NCI-H748 treated with DMSO at 0.1 percent for 48 hours (cell line): ENCODE measurements at regions not wholly inside any gene's neighbourhood (a gene's known extent, or its start where the extent isn't known, plus 50 kb on each side); places are given as distances from the start of the nearest gene placed in this dataset.
A peak's percentile ranks its signal among the peaks of the same experiment; 100 is the strongest.

Experiments used
- DNase-seq: peaks from one replicate; lab custom pipeline; 2025; lab: John Stamatoyannopoulos, UW

DNA sequence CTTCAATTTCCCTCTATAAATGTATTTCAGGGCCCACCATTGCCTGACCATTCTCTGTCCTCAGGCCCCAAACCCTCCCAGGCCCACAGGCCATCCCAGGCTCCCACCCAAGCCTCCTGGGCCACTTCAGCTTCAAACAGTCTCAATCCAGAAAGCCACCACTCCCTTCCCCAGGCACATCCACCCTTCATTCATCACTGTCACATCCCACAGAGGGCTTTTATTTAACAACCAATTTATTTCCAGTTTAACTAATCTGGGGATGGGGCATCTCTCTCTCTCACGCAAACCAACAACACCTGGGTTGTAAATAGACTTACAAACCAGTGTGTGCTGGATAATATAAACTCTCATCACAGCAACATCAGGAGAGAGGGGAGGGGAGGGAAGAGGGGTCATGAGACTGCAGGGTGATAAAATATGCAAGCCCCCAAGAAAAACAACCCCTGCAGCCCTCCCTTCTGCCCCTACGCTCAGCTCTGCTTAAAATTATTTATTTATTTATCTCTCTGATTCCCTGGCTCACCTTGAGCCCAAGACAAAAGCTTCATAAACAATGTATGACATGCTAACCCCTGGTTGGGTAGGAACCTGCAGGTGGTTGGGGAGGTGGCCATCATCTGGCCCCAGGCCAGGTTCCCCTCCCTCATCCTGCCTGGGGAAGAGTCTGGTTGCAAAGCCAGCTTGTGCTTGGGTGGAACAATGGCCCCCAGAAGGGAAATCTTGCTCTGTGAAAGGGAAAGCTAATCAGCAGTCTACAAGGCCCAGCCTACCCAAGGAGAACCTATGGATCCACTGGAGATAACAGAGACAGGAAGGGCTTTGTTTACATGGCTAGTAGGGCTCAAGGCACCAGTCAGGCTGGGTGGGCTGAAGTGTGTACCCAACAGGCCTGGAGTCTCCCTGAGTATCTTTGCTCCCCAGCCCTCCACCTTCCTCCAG lies 359.2 kb downstream of the BUD13 start:
- DNase-seq: peak; percentile 95

DNA sequence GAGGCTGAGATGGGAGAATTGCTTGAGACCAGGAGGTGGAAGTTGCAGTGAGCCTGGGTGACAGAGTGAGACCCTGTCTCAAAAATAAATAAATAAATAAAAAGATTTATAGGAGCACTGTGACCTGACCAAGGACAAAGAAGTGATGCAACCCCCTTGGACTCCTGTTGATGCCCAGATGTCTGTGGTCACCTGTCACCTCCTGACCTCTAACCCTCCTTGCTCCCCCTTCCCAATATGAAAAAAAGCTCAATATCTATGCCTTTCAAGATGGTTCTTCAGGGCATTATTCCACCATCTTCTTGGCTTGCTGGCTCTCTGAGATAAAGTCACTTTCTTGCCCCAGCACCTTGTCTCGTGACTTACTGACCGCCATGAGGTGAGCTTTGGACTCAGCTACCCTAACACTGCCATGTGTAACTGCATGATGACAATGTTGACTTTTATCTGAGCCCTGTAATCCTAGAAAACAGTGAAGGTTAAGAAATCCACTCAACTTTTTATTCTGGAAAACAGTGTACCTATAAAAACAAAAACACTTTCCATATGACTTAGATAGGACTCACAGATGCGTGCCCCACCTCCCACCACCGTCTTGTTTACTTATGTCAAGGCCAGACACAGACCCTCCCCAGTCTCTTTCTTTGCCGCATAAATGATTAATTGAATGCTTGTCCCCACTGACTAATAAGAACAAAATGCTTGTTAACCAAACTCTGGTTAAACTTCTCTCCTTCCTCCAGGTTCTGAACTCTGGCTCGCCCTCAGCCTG lies 360.5 kb downstream of the BUD13 start:
- peak; percentile 29 for DNase-seq

DNA sequence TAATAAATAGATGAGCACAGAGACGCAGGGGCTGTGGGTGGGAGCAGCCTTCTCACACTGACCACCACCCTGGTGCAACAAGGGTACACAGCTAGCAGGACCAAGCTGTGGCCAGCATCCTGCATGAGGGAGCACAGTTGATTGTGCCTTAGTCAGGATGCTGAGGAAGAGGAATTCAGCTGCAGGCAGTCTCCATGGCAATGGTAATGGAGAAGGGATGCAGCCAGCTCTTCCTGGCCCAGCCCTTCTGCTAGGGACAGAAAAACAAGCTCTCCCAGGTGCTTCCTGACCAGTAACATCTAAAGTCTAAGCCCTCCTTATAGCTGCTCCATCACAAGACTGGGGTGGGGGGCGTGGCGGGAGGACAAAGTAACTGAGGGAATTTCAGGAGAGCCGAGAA lies 363.5 kb downstream of the BUD13 start:
- DNase-seq: no peak

DNA sequence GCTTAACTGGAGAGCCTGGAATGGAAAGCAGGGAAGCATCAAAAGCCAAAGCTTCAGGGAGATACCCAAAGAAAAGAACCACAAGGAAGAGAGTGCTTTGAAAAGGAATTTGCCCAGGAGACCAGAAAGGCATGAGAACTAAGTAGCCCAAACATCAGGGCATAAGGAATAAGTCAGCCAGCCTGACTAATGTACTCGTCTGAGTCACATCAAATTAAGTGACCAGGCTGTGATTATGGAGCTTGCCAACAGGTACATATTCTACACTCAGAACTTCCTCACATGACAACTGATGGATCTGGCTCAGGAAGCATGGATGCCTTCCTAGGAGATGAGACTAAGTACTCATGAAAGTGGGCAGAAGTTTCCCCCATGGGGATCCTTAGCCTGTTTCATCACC lies 366.7 kb downstream of the BUD13 start:
- DNase-seq: no peak

DNA sequence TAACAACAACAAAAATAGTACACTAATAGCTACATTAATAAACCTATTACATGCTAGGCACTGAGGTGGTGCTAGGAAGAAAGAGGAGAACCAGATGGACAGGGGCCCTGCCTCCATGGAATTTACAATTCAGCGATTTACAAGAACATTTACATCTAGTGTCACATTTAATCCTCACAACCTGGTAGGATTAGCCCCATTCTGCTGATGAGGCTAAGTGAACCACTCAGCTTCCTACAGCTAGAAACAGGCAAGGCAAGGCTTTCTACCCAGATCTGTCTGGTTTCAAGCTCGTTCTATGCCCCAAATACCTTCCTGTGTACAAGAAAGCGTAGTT lies 368.4 kb downstream of the BUD13 start:
- no peak for DNase-seq

DNA sequence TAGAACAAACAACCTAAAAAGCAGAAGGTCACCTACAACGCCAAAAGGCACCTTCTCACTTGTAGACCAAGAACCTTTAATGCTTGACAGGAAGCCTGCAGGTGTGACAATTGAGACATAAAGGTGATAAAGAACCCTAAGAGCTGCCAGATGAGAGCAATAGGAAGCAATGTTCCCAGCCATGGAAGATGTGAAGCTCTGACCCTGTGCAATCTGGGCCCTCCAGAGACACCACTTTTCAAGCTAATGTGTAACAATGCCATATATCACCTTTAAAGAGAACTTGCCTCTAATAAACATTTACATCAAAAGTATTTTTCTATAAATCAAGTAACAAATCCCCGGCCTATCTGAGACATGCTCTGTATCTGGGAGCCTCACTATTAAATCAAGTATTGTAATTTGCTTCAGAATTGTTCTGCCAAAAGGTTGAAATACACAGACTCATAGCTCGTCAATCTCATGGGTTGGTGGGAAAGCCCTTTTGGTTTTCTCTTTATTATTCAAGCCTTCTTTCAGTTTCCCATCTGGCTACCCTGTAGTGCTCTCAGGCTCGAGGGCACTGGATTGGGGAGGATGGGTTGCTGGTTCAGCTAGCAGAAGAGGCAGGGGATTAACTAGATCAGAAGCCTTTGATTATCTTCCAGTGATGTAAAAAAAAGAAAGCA lies 368.9 kb downstream of the BUD13 start:
- DNase-seq: no peak

DNA sequence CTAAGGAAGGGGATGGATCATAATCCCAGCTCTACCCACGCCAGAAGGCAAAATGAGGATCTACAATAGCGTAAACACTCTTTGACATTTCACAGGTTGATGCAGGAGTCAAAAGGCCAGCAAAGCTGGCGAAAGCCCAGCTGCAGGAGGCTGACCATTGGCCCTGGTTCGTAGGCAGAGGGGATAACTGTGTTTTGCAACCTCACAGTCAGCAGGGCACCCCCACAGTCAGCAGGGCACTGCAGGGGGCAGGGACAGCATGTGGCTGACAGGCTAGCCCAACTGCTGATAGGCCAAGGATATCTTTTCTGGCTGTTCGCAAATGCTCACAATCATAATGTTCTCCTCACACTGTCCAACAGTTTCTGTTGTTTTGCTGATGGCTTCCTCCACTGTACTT lies 372.7 kb downstream of the BUD13 start:
- DNase-seq: no peak

DNA sequence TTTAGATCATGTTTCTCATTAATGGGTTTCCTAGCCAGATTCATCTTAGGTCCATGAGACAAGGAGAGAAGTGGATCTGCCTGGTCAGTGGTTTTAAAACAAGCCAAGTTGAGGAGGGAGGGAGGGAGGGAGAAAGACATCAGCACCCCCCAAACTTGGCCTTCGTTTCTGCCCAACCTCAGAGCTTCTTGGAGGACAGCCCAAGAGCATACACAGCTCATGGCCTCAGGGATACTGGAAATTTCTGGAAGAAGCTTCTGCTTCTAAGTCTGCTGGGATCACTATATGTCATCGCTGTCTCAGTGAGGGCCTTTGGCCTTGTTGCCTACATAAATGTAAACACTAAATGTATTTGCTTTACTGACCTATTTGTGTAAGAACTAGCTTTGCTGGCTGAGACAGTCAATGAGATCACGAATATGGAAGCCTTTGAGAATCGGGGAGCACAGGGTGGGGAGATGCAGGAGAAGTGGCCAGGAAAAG lies 375.1 kb downstream of the BUD13 start:
- no peak for DNase-seq

DNA sequence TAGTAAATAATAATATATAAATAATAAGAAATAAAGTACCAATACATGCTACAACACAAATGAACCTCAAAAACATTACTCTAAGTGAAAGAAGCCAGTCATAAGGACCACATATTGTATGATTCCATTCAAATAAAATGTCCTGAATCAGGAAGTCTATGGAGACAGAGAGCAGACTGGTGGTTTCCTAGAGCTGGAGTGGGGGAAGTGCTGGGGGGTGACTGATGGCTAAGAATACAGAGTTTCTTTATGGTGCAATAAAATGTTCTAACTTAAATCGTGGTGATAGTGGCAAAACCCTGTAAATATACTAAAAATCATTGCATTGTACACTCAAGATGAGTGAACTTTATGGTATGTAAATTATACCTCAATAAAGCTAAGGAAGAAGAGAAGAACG lies 376.5 kb downstream of the BUD13 start:
- DNase-seq: no peak

DNA sequence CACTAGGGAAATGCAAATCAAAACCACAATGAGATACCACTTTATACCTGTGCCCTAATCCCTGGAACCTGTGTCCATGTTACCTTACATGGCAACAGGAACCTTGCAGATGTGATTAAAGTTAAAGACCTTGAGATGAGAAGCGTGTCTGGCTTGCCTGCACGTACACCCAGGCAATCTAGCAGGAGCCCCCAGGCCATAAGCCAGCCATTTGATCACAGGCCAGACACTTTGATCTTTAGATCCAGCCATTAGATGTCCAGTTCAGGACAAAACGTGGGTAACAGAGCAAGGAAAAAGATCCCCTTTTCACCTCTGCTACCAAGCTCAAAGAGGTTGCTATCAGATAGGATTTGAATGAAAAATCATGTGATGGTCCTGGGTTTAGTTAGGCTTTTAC lies 378.8 kb downstream of the BUD13 start:
- DNase-seq: no peak

DNA sequence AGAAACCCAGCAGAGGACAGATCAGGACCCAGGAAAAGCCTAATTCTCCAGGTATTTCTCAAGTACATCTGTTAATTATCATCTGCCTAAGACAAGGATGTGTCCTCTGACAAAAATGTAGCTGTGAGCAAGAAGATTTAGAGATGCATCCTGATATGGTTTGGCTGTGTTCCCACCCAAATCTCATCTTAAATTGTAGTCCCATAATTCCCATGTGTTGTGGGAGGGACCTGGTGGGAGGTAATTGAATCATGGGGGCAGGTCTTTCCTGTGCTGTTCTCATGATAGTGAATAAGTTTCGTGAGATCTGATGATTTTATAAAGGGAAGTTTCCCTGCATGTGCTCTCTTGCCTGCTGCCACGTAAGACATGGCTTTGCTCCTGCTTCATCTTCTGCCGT lies 381.8 kb downstream of the BUD13 start:
- DNase-seq: no peak

DNA sequence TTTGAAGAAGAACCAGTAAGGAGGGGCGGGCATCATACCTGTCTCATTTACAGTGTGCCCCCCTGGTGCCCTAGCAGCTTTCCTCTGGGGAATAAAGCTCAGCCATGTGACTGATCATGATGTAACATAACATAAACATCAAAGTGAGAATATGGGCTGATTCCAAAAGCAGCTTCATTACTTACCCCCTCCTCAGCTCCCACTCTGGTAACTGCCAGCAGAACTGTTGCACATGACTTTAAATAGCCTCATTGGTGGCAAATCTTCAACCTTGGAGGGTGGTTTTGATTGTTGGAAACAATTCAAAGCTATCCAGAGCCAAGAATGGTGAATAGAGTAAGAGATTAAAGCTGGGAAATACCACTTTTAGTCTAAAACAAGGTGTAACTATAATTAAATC lies 384.6 kb downstream of the BUD13 start:
- no peak for DNase-seq

DNA sequence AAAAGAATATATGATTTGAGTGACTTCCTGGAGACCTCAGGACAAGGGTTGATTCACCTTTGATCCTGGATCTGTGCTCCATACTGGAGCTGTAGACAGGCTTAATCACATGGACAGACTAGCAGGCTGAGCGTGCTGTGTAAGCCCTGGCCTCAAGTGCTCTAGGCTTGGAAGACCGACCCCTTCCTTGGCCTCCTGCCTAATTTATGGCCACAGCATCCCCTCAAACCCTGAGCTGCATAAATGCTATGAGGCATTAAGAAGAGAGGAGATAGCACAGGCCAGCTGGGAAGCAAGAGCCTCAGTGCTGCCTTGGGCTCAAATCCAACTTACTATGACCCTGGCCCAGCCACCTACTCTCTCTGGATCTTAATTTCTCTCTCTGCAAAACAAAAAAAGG lies 385.1 kb downstream of the BUD13 start:
- DNase-seq: no peak

DNA sequence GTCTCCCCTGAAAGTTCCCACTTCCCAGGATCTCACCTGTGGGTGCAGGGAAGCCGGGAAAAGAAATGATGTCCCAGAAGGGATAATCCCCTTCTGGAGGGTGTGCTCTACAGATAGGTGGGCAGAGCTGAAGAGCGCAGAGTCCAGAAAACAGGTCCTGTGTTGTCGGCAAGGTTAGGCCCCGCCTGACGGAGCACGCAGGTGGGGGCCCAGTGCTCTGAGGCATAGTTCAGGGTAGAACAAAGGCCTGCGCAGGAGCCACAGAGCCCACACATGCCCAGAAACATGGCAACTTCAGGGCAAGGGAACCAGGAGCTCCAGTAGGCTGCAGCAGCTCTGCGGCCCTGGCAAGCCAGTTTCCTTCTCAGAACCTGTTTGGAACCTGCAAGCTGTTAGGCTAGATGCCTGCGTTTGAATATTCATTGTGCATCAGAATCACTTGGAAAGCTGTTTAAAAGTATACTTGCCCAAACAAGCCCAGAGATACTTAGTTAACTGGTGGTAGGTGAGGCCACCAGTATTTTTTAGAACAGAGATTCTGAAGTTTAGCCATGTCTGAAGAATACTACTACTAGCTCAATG lies 386.6 kb downstream of the BUD13 start:
- DNase-seq: no peak

DNA sequence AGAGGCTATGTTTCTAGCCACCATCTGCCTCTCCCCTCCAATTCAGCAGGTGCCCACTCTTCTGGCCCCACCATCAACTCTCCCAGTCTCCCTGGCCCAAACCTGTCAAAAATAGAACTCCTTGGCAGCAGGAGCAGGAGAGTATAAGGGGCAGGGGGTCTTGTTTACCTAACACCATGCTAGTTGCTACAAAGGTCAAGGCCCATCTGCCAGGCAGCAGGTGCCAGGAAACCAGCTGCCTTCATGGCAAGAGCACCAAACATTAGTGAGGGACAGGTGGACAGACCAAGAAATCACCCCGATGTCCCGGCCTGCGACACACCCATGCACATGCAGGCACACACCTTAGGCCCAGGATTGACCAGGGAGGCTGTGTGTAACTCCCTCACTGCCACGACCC lies 387.9 kb downstream of the BUD13 start:
- no peak for DNase-seq

DNA sequence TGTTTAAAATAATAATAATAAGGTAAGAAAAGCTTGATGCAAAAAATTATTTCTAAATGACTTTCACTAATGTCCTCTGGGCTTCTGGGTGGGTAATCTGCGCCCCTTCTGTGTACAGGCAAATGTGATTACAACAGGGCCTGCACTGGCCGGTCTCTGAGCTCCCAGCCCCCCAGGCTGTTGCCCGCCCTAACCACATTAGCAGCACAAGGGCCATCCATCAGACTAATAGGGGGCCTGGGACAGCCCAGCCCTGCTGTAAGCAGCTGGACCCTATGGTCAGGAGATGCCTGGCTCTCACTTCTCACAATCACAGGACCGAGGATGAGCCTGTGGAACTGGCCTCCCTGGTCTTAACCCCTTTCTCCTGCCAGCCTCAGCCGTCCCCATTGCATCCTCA lies 388.4 kb downstream of the BUD13 start:
- DNase-seq: no peak

DNA sequence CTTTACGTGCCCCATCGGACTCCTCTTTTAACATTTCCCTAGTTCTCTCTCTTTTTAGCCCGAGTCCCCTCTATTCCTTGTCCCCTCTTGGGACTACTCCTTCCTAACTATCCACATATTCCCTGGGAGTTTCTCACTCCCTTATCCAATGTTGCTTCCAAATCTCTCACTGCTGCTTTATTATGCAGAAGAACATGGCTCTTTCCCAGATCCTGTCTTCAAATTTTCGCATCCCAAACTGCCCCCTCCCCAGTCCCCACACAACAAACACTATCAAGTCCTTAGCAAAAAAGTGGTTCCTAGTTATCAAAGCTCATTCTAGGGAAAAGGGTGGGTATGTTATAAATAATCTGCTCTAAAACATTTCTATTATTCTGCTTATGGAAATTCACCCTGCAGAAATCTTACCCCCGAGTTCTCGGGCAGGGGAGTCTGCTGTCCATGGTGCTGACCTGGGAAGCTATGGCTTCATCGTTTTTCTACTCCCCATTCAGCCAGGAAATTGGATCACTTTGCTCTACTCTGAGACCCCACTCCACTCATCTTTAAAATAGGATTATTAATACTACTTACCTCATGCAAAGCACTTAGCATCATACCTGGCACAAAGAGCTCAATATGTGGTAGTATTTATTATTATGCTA lies 393.5 kb downstream of the BUD13 start:
- DNase-seq: no peak

DNA sequence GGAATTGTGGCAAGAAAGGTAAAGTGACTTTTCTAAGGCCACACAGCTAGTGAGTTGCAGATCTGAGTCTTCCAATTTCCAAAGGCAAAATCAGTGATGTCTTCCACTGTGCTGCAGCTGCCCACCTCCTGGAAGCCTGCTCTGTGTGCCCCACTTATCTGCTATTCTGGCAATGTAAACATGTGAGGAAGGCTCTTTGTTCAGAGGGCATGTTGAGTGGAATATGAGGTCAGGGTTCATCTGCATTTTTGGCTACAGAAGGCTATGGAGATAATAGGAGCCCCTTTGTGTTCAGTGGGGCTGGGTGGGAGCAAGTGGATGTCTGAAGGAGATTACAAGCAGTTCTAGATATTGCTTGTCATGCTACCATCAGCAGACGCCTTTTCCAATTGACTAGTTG lies 396.2 kb downstream of the BUD13 start:
- DNase-seq: peak; percentile 87

DNA sequence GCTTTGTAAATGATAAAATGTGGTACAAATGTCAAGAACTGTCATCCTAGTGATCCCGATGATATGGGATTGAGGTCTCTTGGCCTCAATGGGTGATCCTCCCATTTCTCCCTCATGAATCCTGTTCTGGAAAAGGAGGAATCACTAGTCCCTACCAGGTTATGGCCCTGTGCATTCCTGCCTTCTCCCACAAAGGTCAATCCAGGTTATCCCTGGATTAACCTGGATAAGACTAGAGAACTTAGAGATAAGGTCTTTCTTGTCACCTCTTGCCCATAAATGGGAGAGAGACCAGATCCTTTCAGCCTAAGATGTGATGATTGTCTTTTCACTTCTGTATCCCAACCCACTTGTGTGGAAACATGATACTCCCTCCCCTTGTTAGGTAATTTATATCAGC lies 396.7 kb downstream of the BUD13 start:
- DNase-seq: no peak

DNA sequence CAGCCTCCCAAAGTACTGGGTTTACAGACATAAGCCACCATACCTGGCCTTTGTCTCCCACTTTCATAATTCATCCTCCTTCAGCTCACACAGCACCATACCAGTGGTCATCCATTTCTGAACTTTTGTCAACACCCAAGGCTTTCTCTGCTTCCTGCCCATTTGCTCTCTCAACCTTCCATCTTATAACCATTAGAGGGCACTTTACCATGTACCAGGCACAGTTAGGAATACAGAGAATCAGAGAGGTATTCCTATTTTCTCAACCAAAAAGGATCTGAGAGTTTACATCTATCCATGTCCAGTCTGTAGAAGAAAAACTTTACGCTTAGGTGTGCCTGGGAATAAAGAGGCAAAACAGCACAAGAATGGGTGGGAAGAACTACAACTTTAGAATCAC lies 397.6 kb downstream of the BUD13 start:
- no peak for DNase-seq

DNA sequence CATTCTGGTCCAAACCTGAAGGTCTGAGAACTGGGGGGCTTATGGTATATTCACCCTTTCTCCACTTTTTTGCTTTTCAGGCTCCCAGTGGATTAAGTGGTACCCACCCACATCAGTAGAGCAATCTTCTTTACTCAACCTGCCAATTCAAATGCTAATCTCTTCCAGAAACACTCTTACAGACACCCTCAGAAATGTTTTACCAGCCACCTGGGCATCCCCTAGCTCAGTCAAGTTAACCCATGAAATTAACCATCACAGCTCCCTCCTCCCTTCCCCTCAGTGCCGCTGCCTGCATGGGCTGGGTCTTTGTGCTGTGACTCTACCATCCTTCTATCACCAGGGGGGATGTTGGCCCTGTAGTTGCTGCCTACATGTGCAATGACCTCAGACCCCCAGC lies 398.7 kb downstream of the BUD13 start:
- no peak for DNase-seq
